Loucy (cell line): ENCODE measurements at regions not wholly inside any gene's neighbourhood (a gene's known extent, or its start where the extent isn't known, plus 50 kb on each side); places are given as distances from the start of the nearest gene placed in this dataset.

Experiments
- CTCF ChIP-seq: fragments of 200-600 bp; sonication (generic); conservative IDR thresholded peaks from 2 replicates; pipeline ENCODE4 v1.5.1; 2014; ENCODE audit warnings: mild to moderate bottlenecking, antibody characterized with exemption, low read length
- EZH2phosphoT487 ChIP-seq: fragments of 200-600 bp; IDR thresholded peaks from 2 replicates; pipeline ENCODE4 v1.6.1; 2018; ENCODE audit warnings: antibody characterized with exemption, mild to moderate bottlenecking, moderate library complexity, borderline replicate concordance

GRCh38 chr10:2334575-2334974 lies 597.2 kb upstream of the ADARB2 start:
- TF ChIP-seq CTCF (no peak), EZH2phosphoT487 (no peak)
